HG02981 (cell line): ENCODE measurements at regions not wholly inside any gene's neighbourhood (a gene's known extent, or its start where the extent isn't known, plus 50 kb on each side); places are given as distances from the start of the nearest gene placed in this dataset.

ENCODE experiments used
- ATAC-seq: cut with Tn5 transposase; IDR thresholded peaks from one replicate; pipeline ENCODE4 v1.9.1; 2021; ENCODE audit warnings: mild to moderate bottlenecking, moderate library complexity; ENCODE audit not compliant: unreplicated experiment

- ATAC-seq, result no peak
Measured at GRCh38 chr13:47025791-47026447, 129.1 kb upstream of the HTR2A start.

GRCh38 chr13:47019977-47020376, 123.1 kb upstream of the HTR2A start:
- ATAC-seq, result no peak

GRCh38 chr13:47017476-47017875, 120.6 kb upstream of the HTR2A start:
- ATAC-seq, result no peak

GRCh38 chr13:47008318-47008717, 111.5 kb upstream of the HTR2A start:
- ATAC-seq, result no peak

DNA sequence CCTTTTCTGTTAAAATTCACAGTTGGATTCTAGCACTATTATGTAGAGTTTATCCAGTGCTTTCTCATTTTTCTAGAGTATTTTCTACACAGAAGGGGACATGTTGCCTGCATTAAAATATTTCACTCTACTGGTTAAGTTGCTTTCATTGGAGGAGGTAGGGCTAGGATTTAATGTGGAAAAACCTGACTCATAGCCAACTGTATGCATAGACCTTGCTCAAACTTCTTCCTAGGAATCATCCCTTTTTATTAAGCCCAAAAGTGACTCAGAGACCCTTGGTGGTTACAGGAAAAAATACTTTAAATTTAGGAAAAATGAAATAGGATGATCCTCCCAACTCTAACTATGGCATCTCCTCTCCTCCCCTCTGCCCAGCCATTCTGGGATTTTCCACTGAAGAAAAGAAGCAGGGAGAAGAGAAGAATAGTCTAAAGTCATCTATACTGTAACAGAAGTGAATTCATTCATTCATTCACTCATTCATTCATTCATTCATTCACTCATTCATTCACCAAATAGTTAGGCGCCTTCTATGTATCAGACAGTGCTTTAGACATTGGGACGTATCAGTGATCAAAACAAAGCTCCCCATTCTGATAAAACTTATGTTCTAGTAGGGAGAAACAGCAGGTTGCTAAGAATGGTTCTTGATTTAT, 109.0 kb upstream of the HTR2A start:
- no peak for ATAC-seq

- ATAC-seq, result no peak
Measured at GRCh38 chr13:47004540-47004939, 107.7 kb upstream of the HTR2A start.

DNA sequence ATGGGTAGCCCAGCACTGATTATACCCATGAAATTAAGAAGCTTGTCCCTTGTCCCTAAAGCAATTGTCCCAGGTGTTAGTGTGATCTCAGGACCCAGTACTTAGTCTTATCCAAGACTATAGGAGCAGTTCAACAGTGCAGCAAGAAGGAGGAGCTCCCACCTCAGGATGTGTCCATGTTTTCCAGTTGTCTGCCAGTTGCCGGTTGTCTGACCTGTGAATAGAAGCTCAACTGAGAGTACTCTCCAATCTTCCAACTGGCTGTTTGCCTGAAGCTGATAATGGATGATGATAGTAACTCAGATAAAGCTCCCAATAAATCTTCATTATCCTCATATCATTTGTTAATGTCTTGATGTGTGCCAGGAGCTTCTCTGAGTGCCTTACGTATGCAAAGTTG, 107.2 kb upstream of the HTR2A start:
- no peak for ATAC-seq

GRCh38 chr13:47000165-47000564, 103.3 kb upstream of the HTR2A start:
- no peak for ATAC-seq

DNA sequence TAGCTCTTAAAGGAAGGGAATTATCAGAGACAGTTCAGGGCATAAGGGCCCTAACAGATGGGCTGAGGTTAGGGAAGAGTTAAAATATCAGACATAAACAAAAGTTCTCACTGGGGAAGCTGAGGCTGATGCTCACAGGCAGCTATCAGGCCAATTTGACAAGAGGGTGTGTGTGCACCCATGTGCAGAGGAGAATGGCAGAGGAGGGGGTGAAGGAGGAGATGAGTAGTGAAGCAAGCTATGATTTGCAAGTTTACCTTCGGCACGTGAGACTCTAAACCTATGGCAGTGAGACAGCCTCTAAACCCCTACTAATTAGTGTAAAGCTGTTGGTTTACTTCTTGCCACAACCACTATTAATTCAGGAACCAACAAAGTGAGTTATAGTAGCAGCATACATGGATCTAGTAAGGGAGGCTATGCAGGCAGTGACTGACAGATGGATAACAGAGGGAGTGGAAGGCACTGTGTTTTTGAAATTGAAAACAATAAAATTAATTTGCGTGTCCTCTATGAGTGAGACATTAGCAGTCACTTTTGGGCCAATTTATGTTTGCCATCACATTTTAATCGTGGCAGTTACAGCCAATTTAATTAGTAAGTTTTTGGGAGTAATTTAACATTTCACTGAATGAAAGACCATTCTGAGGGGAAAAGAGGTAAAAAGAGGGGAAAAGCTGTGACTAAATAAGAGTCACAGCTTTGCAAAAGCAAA, 99.6 kb upstream of the HTR2A start:
- peak; percentile 40 for ATAC-seq

- peak; percentile 94 for ATAC-seq
Measured at GRCh38 chr13:46995874-46996273, 99.0 kb upstream of the HTR2A start.

DNA sequence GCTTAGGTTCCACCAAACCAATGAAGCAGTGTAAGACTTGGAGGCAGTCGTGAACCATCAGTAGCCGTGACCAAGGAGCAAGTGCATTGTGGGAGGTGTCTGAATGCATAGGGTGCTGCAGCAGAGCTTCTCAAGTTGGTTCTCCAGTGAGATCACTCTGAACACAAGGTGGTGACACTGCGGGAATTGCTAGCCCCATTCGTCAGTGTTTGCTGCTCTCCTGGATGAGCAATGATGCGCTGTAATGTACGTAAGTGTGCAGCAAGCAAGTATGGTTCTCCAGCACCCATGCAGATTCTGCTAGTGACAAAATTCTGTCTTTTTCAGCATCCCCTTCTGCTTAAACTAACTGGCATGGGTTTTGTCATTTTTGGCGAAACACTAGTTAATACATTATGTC, 97.6 kb upstream of the HTR2A start:
- no peak for ATAC-seq

DNA sequence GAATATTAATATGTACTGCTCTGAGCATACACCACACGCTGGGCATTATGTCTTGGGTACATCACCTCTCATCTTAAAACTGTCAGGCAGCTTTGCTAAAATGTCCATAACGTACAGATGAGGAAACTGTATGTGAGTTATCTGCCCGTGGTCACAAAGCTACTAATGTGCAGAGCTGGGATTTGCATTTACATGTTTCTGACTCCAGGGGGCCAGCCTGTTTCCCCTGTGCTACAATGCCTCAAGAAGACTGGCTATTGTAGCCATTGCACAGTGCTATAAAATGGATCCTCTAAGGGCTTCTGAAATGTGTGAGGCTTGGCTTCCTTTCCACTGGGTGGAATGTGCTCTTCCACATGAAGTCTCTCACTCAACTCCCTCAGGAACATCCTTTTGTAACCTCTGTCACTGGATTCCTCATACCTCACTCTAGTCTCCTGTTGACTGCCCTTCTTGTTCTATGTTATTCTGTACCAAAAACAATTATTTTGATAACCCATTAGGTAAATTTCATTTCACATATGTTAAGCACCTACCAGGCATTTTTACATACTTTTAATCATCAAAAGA, 95.6 kb upstream of the HTR2A start:
- peak; percentile 43 for ATAC-seq

- peak; percentile 80 for ATAC-seq
Measured at GRCh38 chr13:46983881-46984280, 87.0 kb upstream of the HTR2A start.

- peak; percentile 89 for ATAC-seq
Measured at GRCh38 chr13:46982856-46983582, 86.2 kb upstream of the HTR2A start.

- no peak for ATAC-seq
Measured at GRCh38 chr13:46975173-46975572, 78.3 kb upstream of the HTR2A start.

DNA sequence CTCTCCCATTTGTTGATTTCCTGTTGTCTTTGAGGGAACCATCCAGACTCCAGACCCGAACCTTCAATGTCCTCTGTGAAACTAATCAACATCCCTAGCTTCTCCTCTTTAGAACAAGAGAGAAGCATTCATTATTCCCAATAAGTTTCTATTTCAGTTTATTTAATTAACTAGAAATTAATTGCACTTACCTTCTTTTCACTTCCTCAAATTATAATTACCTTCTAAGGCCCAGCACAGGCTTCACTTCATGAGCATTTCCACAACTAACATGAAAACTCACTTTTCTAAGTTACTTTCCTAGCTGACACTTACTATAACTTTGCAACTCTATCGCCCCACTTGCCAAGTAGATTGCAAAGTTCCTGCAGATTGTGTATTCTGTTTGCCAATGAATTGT, 71.6 kb upstream of the HTR2A start:
- no peak for ATAC-seq

DNA sequence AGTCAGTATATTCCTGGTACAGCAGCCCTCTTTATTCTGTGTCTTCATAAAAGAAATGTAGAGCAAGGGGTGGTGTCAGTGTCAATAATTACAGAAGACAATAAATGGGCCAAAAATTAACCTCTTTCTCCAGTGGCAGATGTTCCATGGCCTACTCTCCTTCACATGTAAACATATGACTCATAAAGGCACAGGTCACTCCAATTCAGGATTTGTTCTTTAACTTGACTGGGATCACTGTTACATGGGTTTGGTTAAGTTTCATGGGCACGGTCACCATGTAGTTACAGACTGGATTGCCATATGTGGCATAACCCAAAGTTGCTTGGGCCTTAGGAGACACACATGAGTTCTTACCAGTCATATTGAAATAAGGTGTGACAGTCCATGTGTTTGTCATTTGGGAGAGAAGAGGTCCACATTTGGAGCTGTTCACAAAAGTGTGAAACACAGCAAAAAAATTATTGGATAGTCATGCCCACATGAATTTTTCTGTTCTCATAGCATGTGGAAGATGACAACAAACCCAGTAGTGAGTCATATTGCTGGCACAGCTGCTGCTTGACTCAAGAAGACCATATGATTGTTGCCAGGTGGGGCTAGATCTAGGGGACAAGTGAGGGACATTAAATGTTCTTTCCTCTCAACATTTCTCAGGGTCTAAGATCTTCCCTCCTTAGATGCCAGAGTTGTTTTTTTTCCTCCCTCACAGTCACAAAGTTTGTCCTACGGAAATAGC, 68.1 kb upstream of the HTR2A start:
- ATAC-seq, result no peak

DNA sequence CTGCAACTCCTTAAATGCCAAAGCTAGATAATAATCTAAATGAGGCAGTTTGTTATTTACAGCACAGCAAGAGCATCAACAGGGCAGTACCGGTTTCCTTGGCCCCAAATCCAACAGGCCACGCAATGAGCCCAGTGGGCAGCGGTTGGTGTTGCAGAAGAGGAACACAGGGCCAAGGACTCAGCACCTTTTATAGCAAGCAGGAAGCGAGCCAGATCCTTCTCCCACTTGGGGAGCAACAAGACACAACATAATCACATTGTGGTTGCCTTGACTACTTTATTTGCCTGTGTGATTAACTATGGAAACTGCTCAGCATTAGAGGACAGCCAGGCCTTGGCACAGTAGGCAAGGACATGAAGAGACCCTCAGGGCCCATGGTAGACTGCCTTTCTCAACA, 67.1 kb upstream of the HTR2A start:
- ATAC-seq, result no peak

- no peak for ATAC-seq
Measured at GRCh38 chr13:46962281-46962941, 65.6 kb upstream of the HTR2A start.

- ATAC-seq, result peak; percentile 99
Measured at GRCh38 chr13:46961719-46962118, 64.9 kb upstream of the HTR2A start.
